ENCODE measurements at regions not wholly inside any gene's neighbourhood (a gene's known extent, or its start where the extent isn't known, plus 50 kb on each side); places are given as distances from the start of the nearest gene placed in this dataset.
A peak's percentile ranks its signal among the peaks of the same experiment; 100 is the strongest.

DNA sequence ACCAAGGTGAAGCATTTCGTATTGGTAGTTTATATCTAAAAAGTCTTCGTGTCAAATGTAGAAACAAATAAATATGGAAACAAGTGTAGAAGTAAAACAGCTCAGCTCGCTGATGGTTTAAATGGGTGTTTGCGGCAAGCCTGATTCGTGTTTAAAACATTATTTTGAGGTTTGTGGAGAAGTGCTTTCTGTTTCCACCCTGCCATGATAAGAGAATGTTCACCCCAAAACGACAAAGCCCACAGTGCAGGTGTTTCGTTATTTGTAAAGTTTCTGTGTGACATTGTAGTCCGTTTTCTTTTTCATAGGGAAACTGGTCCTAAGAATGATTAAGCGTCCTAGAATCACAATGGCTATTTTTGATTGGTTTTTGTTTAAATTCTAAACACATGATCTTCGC, 316.2 kb upstream of the SHH start:
- H2BK120ac ChIP-seq (ENCODE audit: low read depth, low read length), result no peak overlapping the region
- no peak overlapping the region for H3K4me2 ChIP-seq (ENCODE audit: low read length, poor library complexity, severe bottlenecking)
- no peaks in the 10 kb centered on the region for H3K27me3 ChIP-seq (ENCODE audit: control insufficient read depth in 1 of 2, insufficient read depth in 1 of 2, low read length in 2 of 2)
- H3K23ac ChIP-seq (ENCODE audit: low read length in 2 of 2), result no peak overlapping the region
- no peaks in the 10 kb centered on the region for H3K4me1 ChIP-seq (ENCODE audit: control insufficient read depth, insufficient read depth, low read depth, low read length)
- no peak overlapping the region for H2BK12ac ChIP-seq (ENCODE audit: low read length in 2 of 2)
- no peak overlapping the region for H3K18ac ChIP-seq (ENCODE audit: low read depth in 1 of 2, low read length in 2 of 2)
- H3K4ac ChIP-seq (ENCODE audit: low read depth in 1 of 2, low read length in 2 of 2), result no peak overlapping the region
- H4K91ac ChIP-seq (ENCODE audit: low read length), result no peak overlapping the region
- DNase-seq, result no peak
- no peak overlapping the region for H3K27ac ChIP-seq (ENCODE audit: low read length, poor library complexity, severe bottlenecking)
- H3K36me3 ChIP-seq (ENCODE audit: control insufficient read depth in 1 of 2, insufficient read depth in 2 of 2, low read depth in 1 of 2, low read length in 2 of 2), result no peaks in the 10 kb centered on the region
- no peaks in the 10 kb centered on the region for H3K79me1 ChIP-seq (replicated peaks; ENCODE audit: low read length, poor library complexity, severe bottlenecking)
- WGBS, result 83% methylated on average over 10 of the region's 10 CpGs
- H2BK15ac ChIP-seq (ENCODE audit: low read depth, poor library complexity, severe bottlenecking), result no peak overlapping the region
- no peaks in the 10 kb centered on the region for H3K9me3 ChIP-seq (ENCODE audit: control insufficient read depth, low read length)
- no peak overlapping the region for H2AFZ ChIP-seq (ENCODE audit: low read depth, low read length)
- no peak overlapping the region for H2BK5ac ChIP-seq (ENCODE audit: low read depth, low read length, poor library complexity, severe bottlenecking)
- H2AK5ac ChIP-seq (ENCODE audit: low read length, severe bottlenecking), result no peak overlapping the region
- H3K14ac ChIP-seq (ENCODE audit: low read length in 2 of 2), result no peak overlapping the region
- no peak overlapping the region for H3K9ac ChIP-seq (ENCODE audit: low read length)
- no peak overlapping the region for H3K4me3 ChIP-seq (ENCODE audit: insufficient read depth in 1 of 2, low read depth in 1 of 2, low read length in 2 of 2)
- no peak overlapping the region for H4K8ac ChIP-seq (ENCODE audit: low read length)

- H3K18ac ChIP-seq (ENCODE audit: low read depth in 1 of 2, low read length in 2 of 2), result no peak overlapping the region
- no peak overlapping the region for H3K9ac ChIP-seq (ENCODE audit: low read length)
- H2BK12ac ChIP-seq (ENCODE audit: low read length in 2 of 2), result no peak overlapping the region
- no peak overlapping the region for H3K4ac ChIP-seq (ENCODE audit: low read depth in 1 of 2, low read length in 2 of 2)
- H4K8ac ChIP-seq (ENCODE audit: low read length), result no peak overlapping the region
- H2BK5ac ChIP-seq (ENCODE audit: low read depth, low read length, poor library complexity, severe bottlenecking), result no peak overlapping the region
- H2BK120ac ChIP-seq (ENCODE audit: low read depth, low read length), result no peak overlapping the region
- no peaks in the 10 kb centered on the region for H3K9me3 ChIP-seq (ENCODE audit: control insufficient read depth, low read length)
- no peak overlapping the region for H3K4me3 ChIP-seq (ENCODE audit: insufficient read depth in 1 of 2, low read depth in 1 of 2, low read length in 2 of 2)
- WGBS, result 81% methylated on average over 33 of the region's 35 CpGs
- H3K36me3 ChIP-seq (ENCODE audit: control insufficient read depth in 1 of 2, insufficient read depth in 2 of 2, low read depth in 1 of 2, low read length in 2 of 2), result no peaks in the 10 kb centered on the region
- no peak overlapping the region for H2AK5ac ChIP-seq (ENCODE audit: low read length, severe bottlenecking)
- no peak overlapping the region for H4K91ac ChIP-seq (ENCODE audit: low read length)
- no peaks in the 10 kb centered on the region for H3K79me1 ChIP-seq (replicated peaks; ENCODE audit: low read length, poor library complexity, severe bottlenecking)
- DNase-seq, result no peak
- no peaks in the 10 kb centered on the region for H3K27me3 ChIP-seq (ENCODE audit: control insufficient read depth in 1 of 2, insufficient read depth in 1 of 2, low read length in 2 of 2)
- no peak overlapping the region for H3K4me2 ChIP-seq (ENCODE audit: low read length, poor library complexity, severe bottlenecking)
- no peak overlapping the region for H2AFZ ChIP-seq (ENCODE audit: low read depth, low read length)
- no peak overlapping the region for H3K23ac ChIP-seq (ENCODE audit: low read length in 2 of 2)
- H2BK15ac ChIP-seq (ENCODE audit: low read depth, poor library complexity, severe bottlenecking), result no peak overlapping the region
- no peak overlapping the region for H3K14ac ChIP-seq (ENCODE audit: low read length in 2 of 2)
- peaks cover 1% of the 10 kb centered on the region for H3K4me1 ChIP-seq (ENCODE audit: control insufficient read depth, insufficient read depth, low read depth, low read length)
- H3K27ac ChIP-seq (ENCODE audit: low read length, poor library complexity, severe bottlenecking), result no peak overlapping the region
Observed at GRCh38 chr7:156127166-156128134, 315.2 kb upstream of the SHH start.

DNA sequence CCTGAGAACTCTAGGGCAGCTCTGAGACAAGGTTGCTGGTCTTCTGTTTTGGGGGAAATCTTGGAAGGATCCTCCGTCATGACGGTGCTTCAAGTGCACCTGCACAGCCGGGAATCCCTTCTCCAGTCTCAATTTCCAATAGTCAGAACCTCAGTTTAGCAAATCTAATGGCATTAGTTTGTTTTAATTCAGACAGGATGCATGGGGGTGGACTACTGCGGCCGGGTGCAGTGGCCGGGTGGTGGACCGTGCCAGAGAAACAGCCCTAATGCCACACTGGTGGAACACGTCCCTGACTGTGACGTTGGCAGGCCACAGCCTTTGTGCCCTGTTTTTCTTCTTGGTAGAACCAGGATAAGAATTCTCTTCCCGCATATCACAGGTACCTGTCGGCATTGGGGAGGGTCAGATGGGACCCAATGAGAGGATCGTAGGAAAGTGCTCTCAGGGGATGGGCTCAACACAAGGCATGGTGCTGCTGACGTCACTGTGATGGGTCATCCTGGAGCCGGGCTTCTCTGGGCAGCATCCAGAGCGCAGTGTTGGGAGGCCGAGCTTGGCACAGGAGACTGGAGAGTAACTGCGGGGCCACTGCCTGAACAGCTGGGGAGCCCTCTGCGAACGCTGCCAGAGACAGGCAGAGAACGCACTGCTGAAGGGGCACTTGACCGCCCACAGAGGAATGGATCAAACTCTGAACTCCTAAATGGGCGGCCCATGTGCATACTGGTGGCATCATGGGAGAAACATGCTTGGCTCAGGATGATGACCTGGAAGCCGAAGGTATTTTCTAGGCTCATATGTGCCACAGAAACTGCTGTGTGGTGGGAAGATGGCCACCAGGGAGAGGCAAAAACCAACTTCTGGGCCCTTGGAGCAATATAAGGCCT, 313.8 kb upstream of the SHH start:
- no peak for DNase-seq
- H4K8ac ChIP-seq (ENCODE audit: low read length), result no peak overlapping the region
- no peak overlapping the region for H2BK15ac ChIP-seq (ENCODE audit: low read depth, poor library complexity, severe bottlenecking)
- no peak overlapping the region for H2BK120ac ChIP-seq (ENCODE audit: low read depth, low read length)
- no peak overlapping the region for H2AK5ac ChIP-seq (ENCODE audit: low read length, severe bottlenecking)
- no peak overlapping the region for H3K9ac ChIP-seq (ENCODE audit: low read length)
- H3K4ac ChIP-seq (ENCODE audit: low read depth in 1 of 2, low read length in 2 of 2), result no peak overlapping the region
- H3K79me1 ChIP-seq (replicated peaks; ENCODE audit: low read length, poor library complexity, severe bottlenecking), result no peaks in the 10 kb centered on the region
- H3K4me3 ChIP-seq (ENCODE audit: insufficient read depth in 1 of 2, low read depth in 1 of 2, low read length in 2 of 2), result no peak overlapping the region
- no peak overlapping the region for H3K4me2 ChIP-seq (ENCODE audit: low read length, poor library complexity, severe bottlenecking)
- H2BK5ac ChIP-seq (ENCODE audit: low read depth, low read length, poor library complexity, severe bottlenecking), result no peak overlapping the region
- no peak overlapping the region for H3K23ac ChIP-seq (ENCODE audit: low read length in 2 of 2)
- no peak overlapping the region for H2AFZ ChIP-seq (ENCODE audit: low read depth, low read length)
- no peak overlapping the region for H3K18ac ChIP-seq (ENCODE audit: low read depth in 1 of 2, low read length in 2 of 2)
- H4K91ac ChIP-seq (ENCODE audit: low read length), result no peak overlapping the region
- 92% methylated on average over 22 of the region's 23 CpGs for WGBS
- no peaks in the 10 kb centered on the region for H3K9me3 ChIP-seq (ENCODE audit: control insufficient read depth, low read length)
- H3K36me3 ChIP-seq (ENCODE audit: control insufficient read depth in 1 of 2, insufficient read depth in 2 of 2, low read depth in 1 of 2, low read length in 2 of 2), result no peaks in the 10 kb centered on the region
- no peak overlapping the region for H3K27ac ChIP-seq (ENCODE audit: low read length, poor library complexity, severe bottlenecking)
- no peak overlapping the region for H3K14ac ChIP-seq (ENCODE audit: low read length in 2 of 2)
- H3K27me3 ChIP-seq (ENCODE audit: control insufficient read depth in 1 of 2, insufficient read depth in 1 of 2, low read length in 2 of 2), result no peaks in the 10 kb centered on the region
- no peak overlapping the region for H2BK12ac ChIP-seq (ENCODE audit: low read length in 2 of 2)
- peaks cover 1% of the 10 kb centered on the region for H3K4me1 ChIP-seq (ENCODE audit: control insufficient read depth, insufficient read depth, low read depth, low read length)

- Histone ChIP-seq H2AFZ (ENCODE audit: low read depth, low read length) (no peak overlapping the region), H3K9ac (ENCODE audit: low read length) (no peak overlapping the region), H4K8ac (ENCODE audit: low read length) (no peak overlapping the region), H3K27me3 (ENCODE audit: control insufficient read depth in 1 of 2, insufficient read depth in 1 of 2, low read length in 2 of 2) (no peaks in the 10 kb centered on the region), H2AK5ac (ENCODE audit: low read length, severe bottlenecking) (no peak overlapping the region), H3K36me3 (ENCODE audit: control insufficient read depth in 1 of 2, insufficient read depth in 2 of 2, low read depth in 1 of 2, low read length in 2 of 2) (no peaks in the 10 kb centered on the region), H2BK12ac (ENCODE audit: low read length in 2 of 2) (no peak overlapping the region), H2BK15ac (ENCODE audit: low read depth, poor library complexity, severe bottlenecking) (no peak overlapping the region), H2BK5ac (ENCODE audit: low read depth, low read length, poor library complexity, severe bottlenecking) (no peak overlapping the region), H3K4ac (ENCODE audit: low read depth in 1 of 2, low read length in 2 of 2) (no peak overlapping the region), H3K27ac (ENCODE audit: low read length, poor library complexity, severe bottlenecking) (no peak overlapping the region), H4K91ac (ENCODE audit: low read length) (no peak overlapping the region), H3K79me1 (replicated peaks; ENCODE audit: low read length, poor library complexity, severe bottlenecking) (no peaks in the 10 kb centered on the region), H2BK120ac (ENCODE audit: low read depth, low read length) (no peak overlapping the region), H3K9me3 (ENCODE audit: control insufficient read depth, low read length) (no peaks in the 10 kb centered on the region), H3K4me1 (ENCODE audit: control insufficient read depth, insufficient read depth, low read depth, low read length) (peaks cover 1% of the 10 kb centered on the region), H3K4me3 (ENCODE audit: insufficient read depth in 1 of 2, low read depth in 1 of 2, low read length in 2 of 2) (peak overlapping the region in 1 of 2 experiments; percentile 10), H3K4me2 (ENCODE audit: low read length, poor library complexity, severe bottlenecking) (no peak overlapping the region), H3K23ac (ENCODE audit: low read length in 2 of 2) (no peak overlapping the region), H3K14ac (ENCODE audit: low read length in 2 of 2) (no peak overlapping the region), H3K18ac (ENCODE audit: low read depth in 1 of 2, low read length in 2 of 2) (no peak overlapping the region)
- 87% methylated on average over 17 of the region's 18 CpGs for WGBS
- no peak for DNase-seq
Observed at GRCh38 chr7:156124356-156124755, 312.1 kb upstream of the SHH start.

Data from mesenchymal stem cell (in vitro differentiated cells and primary cell).